Endothelial cell of umbilical vein (primary cell): ENCODE measurements at regions not wholly inside any gene's neighbourhood (a gene's known extent, or its start where the extent isn't known, plus 50 kb on each side); places are given as distances from the start of the nearest gene placed in this dataset.

Source experiments
- BruUV-seq: library from RNA; stranded (reverse); fragments of 400-500 nt; replicated peaks from 2 replicates; lab custom pipeline; 2021; lab: Mats Ljungman, UMichigan
- CTCF ChIA-PET: fragments of 300-600, 350-600 bp; sonication (Branson Sonifier 250); formaldehyde crosslinking; loops from one replicate; lab custom pipeline; 2021; ENCODE audit warnings: antibody characterized with exemption, inconsistent platforms; lab: Charles Lee
- POLR2A ChIA-PET: fragments of 300-600, 350-600 bp; sonication (Branson Sonifier 250); formaldehyde crosslinking; loops from one replicate; lab custom pipeline; 2021; ENCODE audit warnings: antibody characterized with exemption, inconsistent platforms; lab: Charles Lee
- DNase-seq: peaks from one replicate; pipeline ENCODE4 v3.0.0-alpha.2; 2011; ENCODE audit warnings: low read depth, low spot score
- FAIRE-seq: peaks from 2 replicates; lab custom pipeline; 2011; peaks lifted over from hg19 to GRCh38; lab: Jason Lieb, UNC
- H2AFZ ChIP-seq: 2 replicates; pipeline ENCODE4 v1.6.0; 2012; ENCODE audit warnings: low read depth, low read length, control low read depth, inconsistent platforms
- H3K27ac ChIP-seq: 2 replicates; pipeline ENCODE4 v1.5.1; 2011; ENCODE audit warnings: low read depth, mild to moderate bottlenecking, control low read depth, low read length, moderate library complexity; ENCODE audit not compliant: insufficient read depth
- H3K27me3 ChIP-seq, 2 experiments: 2 replicates each; pipeline versions ENCODE4 v1.6.0 to v1.6.1; 2011; ENCODE audit warnings: low read length in 2 of 2, mixed read lengths in 1 of 2; ENCODE audit not compliant: control insufficient read depth in 2 of 2, insufficient read depth in 2 of 2
- H3K36me3 ChIP-seq, 2 experiments: 2 replicates in 1 of 2; 3 replicates in 1 of 2; pipeline ENCODE4 v1.5.1; 2011; ENCODE audit warnings: low read length in 2 of 2, mild to moderate bottlenecking in 1 of 2, moderate library complexity in 1 of 2; ENCODE audit not compliant: control insufficient read depth in 2 of 2, insufficient read depth in 2 of 2; ENCODE audit errors: extremely low read depth in 1 of 2
- H3K4me1 ChIP-seq: 3 replicates; pipeline ENCODE4 v1.5.1; 2011; ENCODE audit warnings: mild to moderate bottlenecking, low read length; ENCODE audit not compliant: control insufficient read depth, insufficient read depth; ENCODE audit errors: extremely low read depth
- H3K4me2 ChIP-seq: 2 replicates; pipeline ENCODE4 v1.6.1; 2011; ENCODE audit warnings: low read length, control low read depth, mixed read lengths; ENCODE audit not compliant: insufficient read depth
- H3K4me3 ChIP-seq, 3 experiments: fragments of 200-600 bp in 1 of 3; sonication (generic), shearing (Covaris generic) in 1 of 3; replicated peaks in 1 of 3; 2 replicates each; pipeline ENCODE4 v1.5.1; 2011 to 2016; ENCODE audit warnings: control low read depth in 3 of 3, low read length in 3 of 3, mild to moderate bottlenecking in 2 of 3, inconsistent platforms in 1 of 3, low read depth in 1 of 3, moderate library complexity in 1 of 3; ENCODE audit not compliant: insufficient read depth in 1 of 3
- H3K79me2 ChIP-seq: 2 replicates; pipeline ENCODE4 v1.6.0; 2012; ENCODE audit warnings: low read length, inconsistent platforms; ENCODE audit not compliant: control insufficient read depth, insufficient read depth
- H3K9ac ChIP-seq: replicated peaks from 2 replicates; pipeline ENCODE3; 2011; ENCODE audit warnings: low read length, control low read depth; ENCODE audit not compliant: insufficient read depth; ENCODE audit errors: extremely low read depth
- H3K9me1 ChIP-seq: replicated peaks from 3 replicates; pipeline ENCODE4 v1.6.0; 2011; ENCODE audit warnings: mild to moderate bottlenecking, low read length; ENCODE audit not compliant: control insufficient read depth, insufficient read depth; ENCODE audit errors: extremely low read depth
- H3K9me3 ChIP-seq: replicated peaks from 2 replicates; pipeline ENCODE4 v1.5.1; 2012; ENCODE audit warnings: low read length, inconsistent platforms; ENCODE audit not compliant: control insufficient read depth, insufficient read depth
- H4K20me1 ChIP-seq: replicated peaks from 2 replicates; pipeline ENCODE3; 2011; ENCODE audit warnings: mild to moderate bottlenecking, low read length; ENCODE audit not compliant: control insufficient read depth, insufficient read depth; ENCODE audit errors: extremely low read depth
- EZH2 ChIP-seq: IDR thresholded peaks from 2 replicates; pipeline ENCODE4 v1.6.1; 2012; ENCODE audit warnings: borderline replicate concordance, low read depth, mild to moderate bottlenecking, moderate library complexity, low read length, inconsistent platforms; ENCODE audit not compliant: severe bottlenecking
- FOS ChIP-seq: IDR thresholded peaks from 2 replicates; pipeline ENCODE4 v1.6.1; 2011; ENCODE audit warnings: mild to moderate bottlenecking, low read length, moderate library complexity, borderline replicate concordance; ENCODE audit not compliant: insufficient read depth
- GATA2 ChIP-seq: IDR thresholded peaks from 2 replicates; pipeline ENCODE4 v1.7.0; 2011; ENCODE audit warnings: low read depth, mild to moderate bottlenecking, moderate library complexity, mixed read lengths, low read length; ENCODE audit not compliant: insufficient read length, insufficient read depth
- JUN ChIP-seq: IDR thresholded peaks from 2 replicates; pipeline ENCODE4 v1.6.1; 2011; ENCODE audit warnings: borderline replicate concordance, low read depth; ENCODE audit not compliant: insufficient read length, insufficient read depth
- MAX ChIP-seq: IDR thresholded peaks from 2 replicates; pipeline ENCODE4 v1.6.1; 2011; ENCODE audit not compliant: insufficient read depth, insufficient read length
- MYC ChIP-seq: IDR thresholded peaks from one replicate; pipeline ENCODE4 v1.6.1; 2011; ENCODE audit warnings: mild to moderate bottlenecking, low read depth, low read length
- POLR2A ChIP-seq: IDR thresholded peaks from 2 replicates; pipeline ENCODE4 v1.6.1; 2012; ENCODE audit warnings: low read depth, mild to moderate bottlenecking, control low read depth, low read length
- POLR2AphosphoS5 ChIP-seq: IDR thresholded peaks from 2 replicates; pipeline ENCODE4 v1.6.1; 2012; ENCODE audit warnings: low read depth, mild to moderate bottlenecking, control low read depth, low read length, moderate library complexity; ENCODE audit not compliant: insufficient read depth
- dilution Hi-C: fragments of 300-500 bp; cut with MboI; formaldehyde crosslinking; loops from one replicate; pipeline ENCODE4 v1.15.0; 2019; ENCODE audit warnings: low sequenced_read_pairs; ENCODE audit not compliant: extremely low pct_ligation_motif_present
- intact Hi-C: fragments of 100-400 bp; cut with micrococcal nuclease; formaldehyde crosslinking; loops from one replicate; pipeline ENCODE4 v1.10.0; 2022
- TF ChIP-seq, protein P1 (sequence below), 2 donors: IDR thresholded peaks; 1 replicate in 1 of 2; 2 replicates in 1 of 2; pipeline ENCODE4 v1.5.1; 2011; ENCODE audit warnings: low read length in 2 of 2, mild to moderate bottlenecking in 2 of 2, moderate library complexity in 2 of 2, control low read depth in 1 of 2, inconsistent platforms in 1 of 2, low read depth in 1 of 2; ENCODE audit not compliant: insufficient read depth in 1 of 2; ENCODE audit errors: extremely low read depth in 1 of 2

GRCh38 chr1:62922006-62922405, 138.1 kb downstream of the ATG4C start:
- Histone ChIP-seq H2AFZ (no peak overlapping the region), H3K4me1 (no peaks in the 10 kb centered on the region), H3K79me2 (no peaks in the 10 kb centered on the region), H3K27me3 (no peaks in the 10 kb centered on the region), H3K27ac (no peak overlapping the region), H3K4me3 (no peak overlapping the region), H3K9me1 (no peaks in the 10 kb centered on the region), H3K36me3 (no peaks in the 10 kb centered on the region), H4K20me1 (no peaks in the 10 kb centered on the region), H3K9ac (no peak overlapping the region), H3K9me3 (no peaks in the 10 kb centered on the region), H3K4me2 (no peak overlapping the region)
- BruUV-seq: no TSS peak
- intact Hi-C loops (no loop called here), dilution Hi-C loops (no loop called here)
- TF ChIP-seq POLR2A: no peak
- no peak for TF ChIP-seq FOS
- TF ChIP-seq JUN: no peak
- TF ChIP-seq EZH2: no peak
- no peak for TF ChIP-seq MYC
- TF ChIP-seq, protein P1, sequence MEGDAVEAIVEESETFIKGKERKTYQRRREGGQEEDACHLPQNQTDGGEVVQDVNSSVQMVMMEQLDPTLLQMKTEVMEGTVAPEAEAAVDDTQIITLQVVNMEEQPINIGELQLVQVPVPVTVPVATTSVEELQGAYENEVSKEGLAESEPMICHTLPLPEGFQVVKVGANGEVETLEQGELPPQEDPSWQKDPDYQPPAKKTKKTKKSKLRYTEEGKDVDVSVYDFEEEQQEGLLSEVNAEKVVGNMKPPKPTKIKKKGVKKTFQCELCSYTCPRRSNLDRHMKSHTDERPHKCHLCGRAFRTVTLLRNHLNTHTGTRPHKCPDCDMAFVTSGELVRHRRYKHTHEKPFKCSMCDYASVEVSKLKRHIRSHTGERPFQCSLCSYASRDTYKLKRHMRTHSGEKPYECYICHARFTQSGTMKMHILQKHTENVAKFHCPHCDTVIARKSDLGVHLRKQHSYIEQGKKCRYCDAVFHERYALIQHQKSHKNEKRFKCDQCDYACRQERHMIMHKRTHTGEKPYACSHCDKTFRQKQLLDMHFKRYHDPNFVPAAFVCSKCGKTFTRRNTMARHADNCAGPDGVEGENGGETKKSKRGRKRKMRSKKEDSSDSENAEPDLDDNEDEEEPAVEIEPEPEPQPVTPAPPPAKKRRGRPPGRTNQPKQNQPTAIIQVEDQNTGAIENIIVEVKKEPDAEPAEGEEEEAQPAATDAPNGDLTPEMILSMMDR (IDR thresholded peaks at IDR 0.05; ENCODE audit: extremely low read depth in 1 of 2, insufficient read depth in 1 of 2, low read depth in 1 of 2, low read length in 2 of 2): no peak
- TF ChIP-seq POLR2AphosphoS5: no peak
- TF ChIP-seq GATA2: no peak
- TF ChIP-seq MAX: no peak
- ChIA-PET POLR2A (no interaction called here), CTCF (no interaction called here)
- DNase-seq (no peak), FAIRE-seq (no peak)
